Muscle of leg (tissue), 3 donors: ENCODE measurements at regions not wholly inside any gene's neighbourhood (a gene's known extent, or its start where the extent isn't known, plus 50 kb on each side); places are given as distances from the start of the nearest gene placed in this dataset.

ENCODE experiments used
- DNase-seq: peaks from one replicate; pipeline ENCODE4 v3.0.0; 2013
- H3K27ac ChIP-seq: one replicate; pipeline ENCODE4 v1.5.1; 2013; ENCODE audit warnings: mild to moderate bottlenecking, low read length, control low read depth
- H3K27me3 ChIP-seq: one replicate; pipeline ENCODE4 v1.6.1; 2013; ENCODE audit warnings: low read length; ENCODE audit not compliant: control insufficient read depth, insufficient read depth
- H3K36me3 ChIP-seq: one replicate; pipeline ENCODE4 v1.6.1; 2013; ENCODE audit warnings: low read length; ENCODE audit not compliant: control insufficient read depth, insufficient read depth
- H3K4me1 ChIP-seq: one replicate; pipeline ENCODE4 v1.6.1; 2013; ENCODE audit warnings: low read length; ENCODE audit not compliant: control insufficient read depth, insufficient read depth
- H3K4me3 ChIP-seq: one replicate; pipeline ENCODE4 v1.5.1; 2013; ENCODE audit warnings: low read length, control low read depth
- H3K9me3 ChIP-seq: replicated peaks from 2 replicates; pipeline ENCODE4 v1.6.1; 2013; ENCODE audit warnings: low read depth, low read length; ENCODE audit not compliant: control insufficient read depth
- WGBS: methylation state at CpG from one replicate; pipeline ENCODE4 v1.1.5; 2013; ENCODE audit warnings: missing lambda C conversion rate; ENCODE audit not compliant: insufficient coverage; 5-methylcytosine and 5-hydroxymethylcytosine counted together

GRCh38 chr12:11584221-11584855 is 65.1 kb upstream of the ETV6 start:
- Histone ChIP-seq H3K9me3 (no peaks in the 10 kb centered on the region), H3K27me3 (no peaks in the 10 kb centered on the region), H3K36me3 (no peaks in the 10 kb centered on the region), H3K27ac (no peak overlapping the region), H3K4me1 (no peaks in the 10 kb centered on the region), H3K4me3 (no peak overlapping the region)
- 65% methylated on average over 2 of the region's 7 CpGs for whole genome bisulfite sequencing
- peak; percentile 51 for DNase-seq

GRCh38 chr12:11592484-11592883 is 57.0 kb upstream of the ETV6 start:
- Histone ChIP-seq H3K4me3 (no peak overlapping the region), H3K36me3 (no peaks in the 10 kb centered on the region), H3K4me1 (no peaks in the 10 kb centered on the region), H3K27me3 (no peaks in the 10 kb centered on the region), H3K27ac (no peak overlapping the region), H3K9me3 (no peaks in the 10 kb centered on the region)
- no peak for DNase-seq
- 91% methylated on average over 7 of the region's 11 CpGs for WGBS

DNA sequence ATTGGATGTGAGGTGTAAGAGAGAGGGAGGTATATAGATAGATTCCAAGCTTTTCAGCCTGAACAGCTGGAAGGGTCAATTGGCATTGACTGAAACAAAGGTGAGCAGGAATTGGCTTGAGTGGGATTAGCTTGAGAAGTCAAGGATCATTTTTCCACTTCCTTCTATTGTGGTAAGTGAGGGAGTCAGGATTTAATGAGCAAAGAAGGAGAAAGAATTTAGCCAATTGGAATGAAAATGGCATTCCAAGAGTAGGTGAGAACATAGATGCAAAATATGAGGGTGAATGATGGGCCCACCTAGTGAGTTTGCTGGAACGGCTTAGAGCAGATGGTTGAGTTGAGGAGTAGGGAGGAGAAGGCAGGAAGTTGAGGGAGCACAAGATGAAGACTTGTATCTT is 56.5 kb upstream of the ETV6 start:
- H3K9me3 ChIP-seq, result no peaks in the 10 kb centered on the region
- WGBS, result 83% methylated on average over 1 of the region's 1 CpG

DNA sequence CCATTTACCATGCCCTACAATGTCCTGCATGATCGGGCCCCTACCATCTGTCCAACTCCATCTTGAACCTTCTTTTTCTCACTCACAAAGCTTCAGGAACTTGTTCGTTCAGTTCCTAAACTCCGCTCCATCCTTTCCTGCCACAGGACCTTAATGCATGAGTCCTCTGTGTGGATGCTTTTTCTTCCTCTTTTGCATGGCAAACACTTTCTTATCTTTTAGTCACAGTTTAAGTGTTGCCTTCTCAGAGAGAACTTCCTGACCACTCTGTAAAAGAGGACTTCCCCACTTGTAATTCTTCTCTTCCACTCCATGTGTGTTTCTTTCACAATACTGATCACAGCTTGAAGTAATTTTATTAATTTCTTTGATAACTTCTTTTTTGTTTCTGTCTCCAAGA is 54.4 kb upstream of the ETV6 start:
- H3K9me3 ChIP-seq, result no peaks in the 10 kb centered on the region
- no peak overlapping the region for H3K27ac ChIP-seq
- no peaks in the 10 kb centered on the region for H3K4me1 ChIP-seq
- H3K27me3 ChIP-seq, result no peaks in the 10 kb centered on the region
- H3K4me3 ChIP-seq, result no peak overlapping the region
- H3K36me3 ChIP-seq, result no peaks in the 10 kb centered on the region
- 82% methylated on average over 1 of the region's 3 CpGs for WGBS
- no peak for DNase-seq

More for the DNA sequence above, 56.5 kb upstream of the ETV6 start:
- DNase-seq, result no peak
- no peaks in the 10 kb centered on the region for H3K4me1 ChIP-seq
- H3K27ac ChIP-seq, result no peak overlapping the region
- H3K27me3 ChIP-seq, result no peaks in the 10 kb centered on the region
- H3K36me3 ChIP-seq, result no peaks in the 10 kb centered on the region
- H3K4me3 ChIP-seq, result no peak overlapping the region

DNA sequence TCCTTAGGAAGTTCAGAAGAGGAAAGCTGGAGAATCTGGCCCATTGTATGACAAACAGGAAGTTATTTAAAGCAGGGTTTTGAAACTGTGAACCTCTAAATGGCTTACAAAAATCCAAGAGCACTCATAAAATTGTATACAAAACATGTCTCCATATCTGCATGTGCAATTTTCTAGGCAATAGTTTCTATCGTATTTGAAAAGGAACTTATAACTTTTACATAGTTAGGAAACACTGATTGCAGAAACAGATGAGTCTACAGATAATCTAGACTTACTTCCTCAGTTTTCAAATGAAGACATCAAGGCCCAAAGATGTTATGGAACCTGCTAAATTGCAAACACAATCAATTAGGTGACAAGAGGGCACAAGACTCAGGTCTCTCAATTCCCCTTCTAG is 53.3 kb upstream of the ETV6 start:
- WGBS, result no CpG with 5 or more reads among the region's 1 CpG
- Histone ChIP-seq H3K27me3 (no peaks in the 10 kb centered on the region), H3K4me1 (no peaks in the 10 kb centered on the region), H3K4me3 (no peak overlapping the region), H3K36me3 (no peaks in the 10 kb centered on the region), H3K9me3 (no peaks in the 10 kb centered on the region), H3K27ac (no peak overlapping the region)
- no peak for DNase-seq

DNA sequence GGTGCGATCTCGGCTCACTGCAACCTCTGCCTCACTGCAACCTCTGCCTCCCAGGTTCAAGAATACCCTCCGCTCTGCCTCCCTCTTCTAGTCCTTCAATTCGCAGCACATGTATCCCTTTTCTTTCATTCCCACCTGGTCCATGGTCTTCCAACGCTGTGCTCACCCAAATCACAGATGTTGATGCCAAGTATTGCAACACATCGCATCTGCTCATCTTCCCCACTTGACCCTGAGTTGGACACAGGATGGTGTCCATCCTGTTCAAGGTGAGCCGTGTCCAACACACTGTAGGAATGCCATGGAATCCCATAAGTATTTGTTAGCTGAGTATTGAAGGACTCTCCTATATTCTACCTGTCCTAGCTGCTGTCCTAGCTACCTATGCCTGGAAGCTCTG is 50.6 kb upstream of the ETV6 start:
- H3K27me3 ChIP-seq, result no peaks in the 10 kb centered on the region
- no peak overlapping the region for H3K4me3 ChIP-seq
- no peaks in the 10 kb centered on the region for H3K4me1 ChIP-seq
- no peaks in the 10 kb centered on the region for H3K9me3 ChIP-seq
- H3K36me3 ChIP-seq, result no peaks in the 10 kb centered on the region
- 92% methylated on average over 6 of the region's 7 CpGs for WGBS
- DNase-seq, result no peak
- no peak overlapping the region for H3K27ac ChIP-seq
